Neural progenitor cell (in vitro differentiated cells): ENCODE measurements at regions not wholly inside any gene's neighbourhood (a gene's known extent, or its start where the extent isn't known, plus 50 kb on each side); places are given as distances from the start of the nearest gene placed in this dataset.

Source experiments
- DNase-seq: peaks from one replicate; pipeline ENCODE4 v3.0.0-alpha.2; 2016; ENCODE audit warnings: low spot score
- H2AFZ ChIP-seq: fragments of 200-600 bp; sonication (generic); replicated peaks from 2 replicates; pipeline ENCODE4 v1.6.1; 2016; ENCODE audit warnings: antibody characterized with exemption
- H3F3A ChIP-seq: fragments of 200-600 bp; sonication (generic); 2 replicates; pipeline ENCODE4 v1.6.1; 2016; ENCODE audit warnings: antibody characterized with exemption, low read depth
- H3K27ac ChIP-seq: fragments of 200-600 bp; sonication (generic); 2 replicates; pipeline ENCODE4 v1.5.1; 2016; ENCODE audit warnings: mild to moderate bottlenecking
- H3K27me3 ChIP-seq: fragments of 200-600 bp; sonication (generic); 2 replicates; pipeline ENCODE4 v1.6.1; 2016; ENCODE audit warnings: mild to moderate bottlenecking, moderate library complexity
- H3K36me3 ChIP-seq: fragments of 200-600 bp; sonication (generic); 2 replicates; pipeline ENCODE4 v1.5.1; 2016
- H3K4me1 ChIP-seq: fragments of 200-600 bp; sonication (generic); 2 replicates; pipeline ENCODE4 v1.6.1; 2016; ENCODE audit warnings: mixed run types
- H3K4me2 ChIP-seq: fragments of 200-600 bp; sonication (generic); 2 replicates; pipeline ENCODE4 v1.6.1; 2016
- H3K4me3 ChIP-seq: fragments of 200-600 bp; sonication (generic); 2 replicates; pipeline ENCODE4 v1.5.1; 2016
- H3K79me2 ChIP-seq: fragments of 200-600 bp; sonication (generic); 2 replicates; pipeline ENCODE4 v1.6.1; 2016; ENCODE audit warnings: low read depth
- H3K9ac ChIP-seq: fragments of 200-600 bp; sonication (generic); 2 replicates; pipeline ENCODE4 v1.6.1; 2016
- H3K9me3 ChIP-seq: fragments of 200-600 bp; sonication (generic); 2 replicates; pipeline ENCODE4 v1.5.1; 2016; ENCODE audit warnings: low read depth
- H4K20me1 ChIP-seq: fragments of 200-600 bp; sonication (generic); 2 replicates; pipeline ENCODE4 v1.6.1; 2016; ENCODE audit warnings: low read depth
- H3K27ac Mint-ChIP-seq: 3 replicates; pipeline ENCODE4 v1.8.0; 2021; ENCODE audit warnings: mixed read lengths
- H3K27me3 Mint-ChIP-seq: 2 replicates; pipeline ENCODE4 v1.8.0; 2022; ENCODE audit warnings: low read depth, mild to moderate bottlenecking, inconsistent platforms, moderate library complexity, mixed read lengths; ENCODE audit not compliant: insufficient read depth
- H3K36me3 Mint-ChIP-seq: 3 replicates; pipeline ENCODE4 v1.8.0; 2021; ENCODE audit warnings: mixed read lengths
- H3K4me1 Mint-ChIP-seq: 3 replicates; pipeline ENCODE4 v1.8.0; 2021; ENCODE audit warnings: mixed read lengths
- H3K4me3 Mint-ChIP-seq: 3 replicates; pipeline ENCODE4 v1.8.0; 2021; ENCODE audit warnings: mild to moderate bottlenecking, moderate library complexity, mixed read lengths
- H3K9me3 Mint-ChIP-seq: 3 replicates; pipeline ENCODE4 v1.8.0; 2020; ENCODE audit warnings: mixed read lengths
- EZH2 ChIP-seq: fragments of 200-600 bp; sonication (generic); IDR thresholded peaks from 2 replicates; pipeline ENCODE4 v1.6.1; 2017; ENCODE audit warnings: antibody characterized with exemption, mild to moderate bottlenecking, moderate library complexity
- EZH2phosphoT487 ChIP-seq: fragments of 200-600 bp; sonication (generic); IDR thresholded peaks from 2 replicates; pipeline ENCODE4 v1.6.1; 2017; ENCODE audit warnings: antibody characterized with exemption
- TF ChIP-seq, protein P1 (sequence below): fragments of 200-600 bp; sonication (generic); IDR thresholded peaks from 2 replicates; pipeline ENCODE4 v1.5.1; 2017; ENCODE audit warnings: antibody characterized with exemption, mild to moderate bottlenecking

DNA sequence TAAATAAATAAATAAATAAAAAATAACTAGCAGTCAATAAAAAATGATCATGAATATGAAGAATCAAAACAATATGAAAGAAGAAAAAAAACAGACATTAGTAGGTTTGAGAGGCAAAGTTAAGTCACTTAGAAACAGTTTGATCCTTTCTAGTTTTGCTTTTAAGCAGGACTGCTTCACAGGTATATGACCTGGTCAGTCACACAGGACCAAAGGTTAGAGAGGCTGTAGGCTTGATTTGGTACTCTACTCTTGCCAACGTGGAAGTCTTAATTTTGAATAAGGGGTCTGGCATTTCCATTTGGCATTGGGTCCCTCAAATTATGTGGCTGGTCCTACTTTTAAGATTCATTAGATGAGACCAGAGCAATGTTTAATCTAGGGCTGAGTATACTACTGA, 441.7 kb upstream of the NECTIN3 start:
- no peaks in the 10 kb centered on the region for H3K9me3 ChIP-seq
- TF ChIP-seq EZH2 = no peak
- TF ChIP-seq, protein P1, sequence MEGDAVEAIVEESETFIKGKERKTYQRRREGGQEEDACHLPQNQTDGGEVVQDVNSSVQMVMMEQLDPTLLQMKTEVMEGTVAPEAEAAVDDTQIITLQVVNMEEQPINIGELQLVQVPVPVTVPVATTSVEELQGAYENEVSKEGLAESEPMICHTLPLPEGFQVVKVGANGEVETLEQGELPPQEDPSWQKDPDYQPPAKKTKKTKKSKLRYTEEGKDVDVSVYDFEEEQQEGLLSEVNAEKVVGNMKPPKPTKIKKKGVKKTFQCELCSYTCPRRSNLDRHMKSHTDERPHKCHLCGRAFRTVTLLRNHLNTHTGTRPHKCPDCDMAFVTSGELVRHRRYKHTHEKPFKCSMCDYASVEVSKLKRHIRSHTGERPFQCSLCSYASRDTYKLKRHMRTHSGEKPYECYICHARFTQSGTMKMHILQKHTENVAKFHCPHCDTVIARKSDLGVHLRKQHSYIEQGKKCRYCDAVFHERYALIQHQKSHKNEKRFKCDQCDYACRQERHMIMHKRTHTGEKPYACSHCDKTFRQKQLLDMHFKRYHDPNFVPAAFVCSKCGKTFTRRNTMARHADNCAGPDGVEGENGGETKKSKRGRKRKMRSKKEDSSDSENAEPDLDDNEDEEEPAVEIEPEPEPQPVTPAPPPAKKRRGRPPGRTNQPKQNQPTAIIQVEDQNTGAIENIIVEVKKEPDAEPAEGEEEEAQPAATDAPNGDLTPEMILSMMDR = no peak
- no peaks in the 10 kb centered on the region for H3K79me2 ChIP-seq
- H4K20me1 ChIP-seq = no peaks in the 10 kb centered on the region
- Mint-ChIP-seq H3K4me1 (no peaks in the 10 kb centered on the region), H3K9me3 (peaks cover 2% of the 10 kb centered on the region), H3K27ac (no peak overlapping the region), H3K4me3 (no peak overlapping the region), H3K27me3 (no peaks in the 10 kb centered on the region), H3K36me3 (no peaks in the 10 kb centered on the region)
- no peak overlapping the region for H3K4me2 ChIP-seq
- H2AFZ ChIP-seq = no peak overlapping the region
- no peak overlapping the region for H3K9ac ChIP-seq
- DNase-seq = no peak
- H3K27me3 ChIP-seq = no peaks in the 10 kb centered on the region
- no peaks in the 10 kb centered on the region for H3K36me3 ChIP-seq
- H3K4me3 ChIP-seq = no peak overlapping the region
- H3K27ac ChIP-seq = no peak overlapping the region
- no peaks in the 10 kb centered on the region for H3K4me1 ChIP-seq
- no peaks in the 10 kb centered on the region for H3F3A ChIP-seq

- no peaks in the 10 kb centered on the region for H3K9me3 ChIP-seq
- H2AFZ ChIP-seq = no peak overlapping the region
- H3K4me1 ChIP-seq = no peaks in the 10 kb centered on the region
- H3K4me3 Mint-ChIP-seq = no peak overlapping the region
- TF ChIP-seq, protein P1 = no peak
- TF ChIP-seq EZH2phosphoT487 (no peak), EZH2 (no peak)
- H3K79me2 ChIP-seq = no peaks in the 10 kb centered on the region
- H3K27ac Mint-ChIP-seq = peak overlapping the region; percentile 51
- H3K27me3 ChIP-seq = no peaks in the 10 kb centered on the region
- no peak overlapping the region for H3K4me3 ChIP-seq
- peaks cover 4% of the 10 kb centered on the region for H3K9me3 Mint-ChIP-seq
- no peaks in the 10 kb centered on the region for H3K27me3 Mint-ChIP-seq
- no peaks in the 10 kb centered on the region for H3K36me3 Mint-ChIP-seq
- no peaks in the 10 kb centered on the region for H4K20me1 ChIP-seq
- no peaks in the 10 kb centered on the region for H3K4me1 Mint-ChIP-seq
- H3F3A ChIP-seq = no peaks in the 10 kb centered on the region
- no peaks in the 10 kb centered on the region for H3K36me3 ChIP-seq
- no peak overlapping the region for H3K9ac ChIP-seq
- no peak for DNase-seq
- no peak overlapping the region for H3K27ac ChIP-seq
- H3K4me2 ChIP-seq = no peak overlapping the region
These were observed 427.4 kb upstream of the NECTIN3 start for GRCh38 chr3:110644203-110644602.

- Histone ChIP-seq H2AFZ (no peak overlapping the region), H3K4me3 (no peak overlapping the region), H3F3A (no peaks in the 10 kb centered on the region), H4K20me1 (no peaks in the 10 kb centered on the region), H3K9ac (no peak overlapping the region), H3K79me2 (no peaks in the 10 kb centered on the region), H3K27ac (no peak overlapping the region), H3K4me2 (no peak overlapping the region), H3K9me3 (no peaks in the 10 kb centered on the region), H3K4me1 (no peaks in the 10 kb centered on the region), H3K36me3 (no peaks in the 10 kb centered on the region), H3K27me3 (no peaks in the 10 kb centered on the region)
- Mint-ChIP-seq H3K4me3 (no peak overlapping the region), H3K27me3 (no peaks in the 10 kb centered on the region), H3K27ac (no peak overlapping the region), H3K9me3 (peaks cover 2% of the 10 kb centered on the region), H3K4me1 (no peaks in the 10 kb centered on the region), H3K36me3 (no peaks in the 10 kb centered on the region)
- TF ChIP-seq, protein P1 = no peak
- TF ChIP-seq EZH2phosphoT487 = no peak
- TF ChIP-seq EZH2 = no peak
- no peak for DNase-seq
These were observed 425.6 kb upstream of the NECTIN3 start for GRCh38 chr3:110646055-110646454.

DNA sequence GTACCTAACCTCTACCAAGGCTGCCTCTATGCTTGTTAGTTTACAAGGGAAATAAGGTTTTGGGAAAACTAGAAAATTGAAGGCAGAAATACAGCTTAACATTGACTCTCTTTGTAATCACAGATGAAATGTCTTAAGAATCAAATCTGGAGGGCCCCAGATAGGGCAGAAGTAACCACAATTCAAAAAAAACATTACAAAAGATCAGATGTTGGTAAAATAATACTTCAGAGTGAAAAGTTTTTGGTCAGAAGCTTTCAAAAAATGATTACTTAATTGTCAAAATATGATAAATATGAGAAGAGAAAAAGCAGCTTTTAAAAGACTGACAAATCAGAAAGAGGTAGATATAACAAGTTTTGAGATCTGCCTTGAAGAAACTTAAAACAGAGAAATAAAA, 425.1 kb upstream of the NECTIN3 start:
- Mint-ChIP-seq H3K9me3 (peaks cover 2% of the 10 kb centered on the region), H3K36me3 (no peaks in the 10 kb centered on the region), H3K4me1 (peaks cover under 1% of the 10 kb centered on the region), H3K27ac (no peak overlapping the region), H3K4me3 (no peak overlapping the region), H3K27me3 (no peaks in the 10 kb centered on the region)
- Histone ChIP-seq H3K4me3 (no peak overlapping the region), H3K9ac (no peak overlapping the region), H3F3A (no peaks in the 10 kb centered on the region), H3K79me2 (no peaks in the 10 kb centered on the region), H3K4me1 (no peaks in the 10 kb centered on the region), H3K36me3 (no peaks in the 10 kb centered on the region), H3K27ac (no peak overlapping the region), H4K20me1 (no peaks in the 10 kb centered on the region), H3K4me2 (no peak overlapping the region), H3K27me3 (no peaks in the 10 kb centered on the region), H3K9me3 (no peaks in the 10 kb centered on the region), H2AFZ (no peak overlapping the region)
- no peak for TF ChIP-seq EZH2
- TF ChIP-seq, protein P1 = no peak
- TF ChIP-seq EZH2phosphoT487 = no peak
- no peak for DNase-seq
